Ovary (tissue), 7 donors: ENCODE measurements at regions not wholly inside any gene's neighbourhood (a gene's known extent, or its start where the extent isn't known, plus 50 kb on each side); places are given as distances from the start of the nearest gene placed in this dataset.

Experiments
- DNase-seq, 5 donors: peaks; one replicate each; pipeline ENCODE4 v3.0.0-alpha.2; 2019 to 2020
- H3K27ac ChIP-seq, 2 donors: fragments of 200-600 bp; one replicate each; pipeline versions ENCODE4 v1.5.1 to v1.8.0; 2019 to 2022
- H3K27me3 ChIP-seq: fragments of 200-600 bp; one replicate; pipeline ENCODE4 v1.8.0; 2022
- H3K36me3 ChIP-seq: fragments of 200-600 bp; sonication (generic); one replicate; pipeline ENCODE4 v1.5.1; 2019
- H3K4me1 ChIP-seq: one replicate; pipeline ENCODE4 v1.8.1; 2013; ENCODE audit warnings: mild to moderate bottlenecking, moderate library complexity; ENCODE audit not compliant: insufficient read depth
- H3K4me3 ChIP-seq: fragments of 200-600 bp; sonication (generic); one replicate; pipeline ENCODE4 v1.5.1; 2017
- H3K9me3 ChIP-seq, 2 donors: fragments of 200-600 bp in 1 of 2; sonication (generic) in 1 of 2; one replicate each; pipeline versions ENCODE4 v1.5.1 to v1.8.1; 2013 to 2019; ENCODE audit warnings: mild to moderate bottlenecking in 1 of 2, moderate library complexity in 1 of 2
- CTCF ChIP-seq, 3 donors: fragments of 450-650 bp in 2 of 3; fragments of 200-600 bp in 1 of 3; IDR thresholded peaks; one replicate each; pipeline versions ENCODE4 v1.5.1 to v1.8.0; 2016 to 2022; ENCODE audit warnings: antibody characterized with exemption in 3 of 3, mild to moderate bottlenecking in 1 of 3
- EP300 ChIP-seq: sonication (generic); formaldehyde crosslinking; IDR thresholded peaks from one replicate; pipeline ENCODE4 v1.6.1; 2017; ENCODE audit warnings: antibody characterized with exemption
- POLR2A ChIP-seq: fragments of 450-650 bp; IDR thresholded peaks from one replicate; pipeline ENCODE4 v1.6.1; 2017; ENCODE audit warnings: antibody characterized with exemption, mild to moderate bottlenecking, moderate library complexity
- WGBS, 3 donors: extraction: QIAGEN DNeasy Blood & Tissue Kit in 1 of 3; methylation state at CpG; one replicate each; pipeline versions ENCODE4 v1.1.5 to v1.1.7; 2013 to 2017; 5-methylcytosine and 5-hydroxymethylcytosine counted together
- intact Hi-C, 4 donors: fragments of 100-400 bp; cut with DNase I; formaldehyde crosslinking; loops; one replicate each; pipeline versions ENCODE4 v1.11.0 to v1.15.1; 2022 to 2023
- donor health status: DM: no; HTN: no; CAD: no; lungs with moderate emphysema.
- donor health status: DM: no; HTN: no; CAD: no.
- donor health status: Bipolar disorder and iron deficiency.
- donor health status: DM: no; HTN: no; CAD: no.
- donor health status: DM: yes; HTN: yes; CAD: no.

DNA sequence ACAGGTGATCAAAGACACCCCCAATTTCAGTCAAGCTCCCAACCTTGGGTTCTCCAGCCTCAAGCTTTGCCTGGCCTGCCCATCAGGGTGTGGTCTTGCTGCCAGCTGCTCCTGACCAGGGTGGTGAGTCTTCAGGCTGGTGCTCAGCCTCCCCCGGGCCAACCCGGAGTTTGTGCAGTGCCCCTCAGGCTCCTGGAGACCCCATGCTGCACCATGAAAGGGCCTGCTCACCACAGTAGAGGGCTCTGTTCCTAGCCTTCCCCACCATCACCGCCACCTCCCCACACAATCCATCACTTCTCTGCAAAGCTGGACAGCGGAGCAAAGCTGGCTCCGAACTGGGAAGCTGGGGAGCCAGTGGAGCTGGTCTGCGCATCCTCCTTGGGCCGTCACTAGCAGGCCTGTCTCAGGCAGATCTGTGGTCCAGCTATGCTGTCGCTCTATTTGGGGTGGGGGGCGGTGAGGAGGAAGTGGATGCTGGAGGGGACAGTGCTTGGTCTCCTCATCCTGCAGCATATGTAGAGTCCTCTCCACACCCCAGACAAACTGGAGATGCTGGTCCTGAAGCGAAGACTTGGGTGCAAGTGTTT lies 88.5 kb upstream of the RPL38 start:
- DNase-seq, result no peak
- intact Hi-C loops, result no loop called here
- H3K9me3 ChIP-seq, result no peaks in the 10 kb centered on the region
- no peaks in the 10 kb centered on the region for H3K4me1 ChIP-seq
- no peaks in the 10 kb centered on the region for H3K27me3 ChIP-seq
- TF ChIP-seq POLR2A (no peak), EP300 (no peak), CTCF (IDR thresholded peaks at IDR 0.05) (no peak)
- no peak overlapping the region for H3K27ac ChIP-seq
- WGBS, 3 donors, result 77 to 83% (median 81%) methylated on average over 10 of the region's 10 CpGs
- H3K36me3 ChIP-seq, result no peaks in the 10 kb centered on the region
- no peak overlapping the region for H3K4me3 ChIP-seq

GRCh38 chr17:74115586-74115985 lies 87.9 kb upstream of the RPL38 start:
- TF ChIP-seq EP300 (no peak), CTCF (IDR thresholded peaks at IDR 0.05) (no peak), POLR2A (no peak)
- intact Hi-C loops, result no loop called here

DNA sequence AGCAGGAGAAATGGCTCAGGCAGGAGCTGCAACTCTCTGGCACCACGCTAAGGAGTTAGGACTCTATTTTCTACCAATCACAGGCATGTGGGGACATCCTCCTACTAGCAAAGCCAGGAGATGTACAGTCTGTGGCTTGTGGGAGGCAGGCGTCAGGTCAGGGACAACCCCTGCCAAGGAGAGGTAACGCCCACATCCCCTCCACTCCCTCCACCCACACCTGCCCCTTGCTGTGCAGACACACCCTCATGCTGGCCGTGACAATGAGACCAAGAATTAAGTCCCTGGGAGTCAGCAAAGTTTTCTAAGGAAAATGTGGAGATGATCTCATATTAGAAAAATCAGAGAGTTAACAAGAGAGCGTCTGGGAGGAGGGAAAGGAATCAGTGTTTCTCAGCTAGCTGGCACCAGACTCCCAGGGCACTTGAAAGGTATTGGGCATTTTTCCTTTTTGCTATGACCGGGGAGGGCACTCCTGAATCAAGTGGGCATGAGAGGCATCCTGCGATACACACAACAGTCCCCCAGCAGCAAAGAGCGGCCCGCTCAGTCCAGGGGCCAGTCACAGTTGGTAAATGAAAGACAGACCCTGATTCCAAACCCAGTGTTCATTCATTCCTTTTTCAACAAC lies 87.3 kb upstream of the RPL38 start:
- no peaks in the 10 kb centered on the region for H3K27me3 ChIP-seq
- no peaks in the 10 kb centered on the region for H3K36me3 ChIP-seq
- TF ChIP-seq POLR2A (no peak), CTCF (IDR thresholded peaks at IDR 0.05) (no peak), EP300 (no peak)
- no peak for DNase-seq
- no peak overlapping the region for H3K4me3 ChIP-seq
- no peaks in the 10 kb centered on the region for H3K9me3 ChIP-seq
- H3K27ac ChIP-seq, result no peak overlapping the region
- 26 to 42% (median 42%) methylated on average over 9 of the region's 9 CpGs for WGBS, 3 donors
- H3K4me1 ChIP-seq, result no peaks in the 10 kb centered on the region
- intact Hi-C loops, result no loop called here

More at GRCh38 chr17:74115586-74115985, 87.9 kb upstream of the RPL38 start:
- no peaks in the 10 kb centered on the region for H3K9me3 ChIP-seq
- no peak for DNase-seq
- no peaks in the 10 kb centered on the region for H3K27me3 ChIP-seq
- H3K36me3 ChIP-seq, result no peaks in the 10 kb centered on the region
- no peak overlapping the region for H3K4me3 ChIP-seq
- no peak overlapping the region for H3K27ac ChIP-seq
- no peaks in the 10 kb centered on the region for H3K4me1 ChIP-seq
- 42 to 56% (median 51%) methylated on average over 7 of the region's 7 CpGs for WGBS, 3 donors

DNA sequence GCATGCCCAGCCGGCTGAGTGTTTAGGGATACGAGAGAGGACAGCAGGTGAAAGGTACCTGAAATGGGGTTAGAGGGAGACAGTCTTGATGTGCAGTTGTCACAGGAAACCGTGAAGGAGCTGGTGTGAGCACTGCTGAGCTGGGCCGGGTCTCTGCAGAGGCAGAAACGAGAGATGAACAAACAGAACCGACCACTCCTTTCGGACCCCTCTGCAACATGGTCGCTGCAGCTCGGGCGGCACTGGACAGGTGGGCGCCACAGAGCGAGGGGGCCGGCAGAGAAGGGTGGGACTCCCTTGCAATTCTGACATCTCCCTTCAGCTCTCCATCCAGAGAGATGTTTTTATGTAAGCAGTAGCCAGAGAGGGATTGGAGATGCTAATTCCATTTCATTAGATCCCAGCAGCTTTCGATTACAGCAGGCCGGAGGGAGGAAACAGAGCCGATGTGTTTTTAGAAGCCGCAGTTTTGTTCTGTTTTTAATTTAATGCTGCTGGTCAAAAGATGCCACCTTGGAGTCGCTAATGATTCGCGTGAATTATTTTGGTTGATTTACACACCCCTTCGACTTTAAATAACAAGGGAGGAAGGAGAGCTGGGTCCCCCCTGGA lies 86.3 kb upstream of the RPL38 start:
- 69 to 78% (median 72%) methylated on average over 21 of the region's 21 CpGs for WGBS, 3 donors
- no peaks in the 10 kb centered on the region for H3K4me1 ChIP-seq
- no peaks in the 10 kb centered on the region for H3K9me3 ChIP-seq
- no peaks in the 10 kb centered on the region for H3K27me3 ChIP-seq
- no peaks in the 10 kb centered on the region for H3K36me3 ChIP-seq
- no peak for DNase-seq
- TF ChIP-seq CTCF (IDR thresholded peaks at IDR 0.05) (no peak), EP300 (no peak)
- intact Hi-C loops, result no loop called here
- H3K27ac ChIP-seq, result no peak overlapping the region
- H3K4me3 ChIP-seq, result no peak overlapping the region
